ENCODE measurements at regions not wholly inside any gene's neighbourhood (a gene's known extent, or its start where the extent isn't known, plus 50 kb on each side); places are given as distances from the start of the nearest gene placed in this dataset.

DNA sequence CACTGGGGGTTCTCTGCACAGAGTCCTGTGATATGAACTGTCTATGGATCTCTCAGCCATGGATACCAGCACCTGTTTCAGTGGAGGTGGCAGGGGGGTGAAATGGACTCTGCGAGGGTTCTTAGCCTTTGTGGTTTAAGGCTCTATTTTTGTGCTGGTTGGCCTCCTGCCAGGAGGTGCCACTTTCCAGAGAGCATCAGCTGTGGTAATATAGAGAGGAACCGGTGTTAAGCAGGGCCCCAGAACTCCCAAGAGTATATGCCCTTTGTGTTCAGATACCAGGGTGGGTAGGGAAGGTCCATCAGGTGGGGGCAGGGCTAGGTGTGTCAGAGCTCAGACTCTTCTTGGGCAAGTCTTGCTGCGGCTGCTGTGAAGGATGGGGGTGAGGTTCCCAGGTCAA is 330.0 kb upstream of the PLD5 start:
- TF ChIP-seq TAF1 (IDR thresholded peaks at IDR 0.05; ENCODE audit: borderline replicate concordance, low read depth, low read length), result no peak
- no peak for TF ChIP-seq CBX5 (IDR thresholded peaks at IDR 0.05; ENCODE audit: low read depth)
- TF ChIP-seq, protein P1, sequence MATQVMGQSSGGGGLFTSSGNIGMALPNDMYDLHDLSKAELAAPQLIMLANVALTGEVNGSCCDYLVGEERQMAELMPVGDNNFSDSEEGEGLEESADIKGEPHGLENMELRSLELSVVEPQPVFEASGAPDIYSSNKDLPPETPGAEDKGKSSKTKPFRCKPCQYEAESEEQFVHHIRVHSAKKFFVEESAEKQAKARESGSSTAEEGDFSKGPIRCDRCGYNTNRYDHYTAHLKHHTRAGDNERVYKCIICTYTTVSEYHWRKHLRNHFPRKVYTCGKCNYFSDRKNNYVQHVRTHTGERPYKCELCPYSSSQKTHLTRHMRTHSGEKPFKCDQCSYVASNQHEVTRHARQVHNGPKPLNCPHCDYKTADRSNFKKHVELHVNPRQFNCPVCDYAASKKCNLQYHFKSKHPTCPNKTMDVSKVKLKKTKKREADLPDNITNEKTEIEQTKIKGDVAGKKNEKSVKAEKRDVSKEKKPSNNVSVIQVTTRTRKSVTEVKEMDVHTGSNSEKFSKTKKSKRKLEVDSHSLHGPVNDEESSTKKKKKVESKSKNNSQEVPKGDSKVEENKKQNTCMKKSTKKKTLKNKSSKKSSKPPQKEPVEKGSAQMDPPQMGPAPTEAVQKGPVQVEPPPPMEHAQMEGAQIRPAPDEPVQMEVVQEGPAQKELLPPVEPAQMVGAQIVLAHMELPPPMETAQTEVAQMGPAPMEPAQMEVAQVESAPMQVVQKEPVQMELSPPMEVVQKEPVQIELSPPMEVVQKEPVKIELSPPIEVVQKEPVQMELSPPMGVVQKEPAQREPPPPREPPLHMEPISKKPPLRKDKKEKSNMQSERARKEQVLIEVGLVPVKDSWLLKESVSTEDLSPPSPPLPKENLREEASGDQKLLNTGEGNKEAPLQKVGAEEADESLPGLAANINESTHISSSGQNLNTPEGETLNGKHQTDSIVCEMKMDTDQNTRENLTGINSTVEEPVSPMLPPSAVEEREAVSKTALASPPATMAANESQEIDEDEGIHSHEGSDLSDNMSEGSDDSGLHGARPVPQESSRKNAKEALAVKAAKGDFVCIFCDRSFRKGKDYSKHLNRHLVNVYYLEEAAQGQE (IDR thresholded peaks at IDR 0.05; ENCODE audit: low read depth, low read length), result no peak
- no peak for TF ChIP-seq RFX5 (IDR thresholded peaks at IDR 0.05; ENCODE audit: low read depth, low read length)
- TF ChIP-seq, protein P2, sequence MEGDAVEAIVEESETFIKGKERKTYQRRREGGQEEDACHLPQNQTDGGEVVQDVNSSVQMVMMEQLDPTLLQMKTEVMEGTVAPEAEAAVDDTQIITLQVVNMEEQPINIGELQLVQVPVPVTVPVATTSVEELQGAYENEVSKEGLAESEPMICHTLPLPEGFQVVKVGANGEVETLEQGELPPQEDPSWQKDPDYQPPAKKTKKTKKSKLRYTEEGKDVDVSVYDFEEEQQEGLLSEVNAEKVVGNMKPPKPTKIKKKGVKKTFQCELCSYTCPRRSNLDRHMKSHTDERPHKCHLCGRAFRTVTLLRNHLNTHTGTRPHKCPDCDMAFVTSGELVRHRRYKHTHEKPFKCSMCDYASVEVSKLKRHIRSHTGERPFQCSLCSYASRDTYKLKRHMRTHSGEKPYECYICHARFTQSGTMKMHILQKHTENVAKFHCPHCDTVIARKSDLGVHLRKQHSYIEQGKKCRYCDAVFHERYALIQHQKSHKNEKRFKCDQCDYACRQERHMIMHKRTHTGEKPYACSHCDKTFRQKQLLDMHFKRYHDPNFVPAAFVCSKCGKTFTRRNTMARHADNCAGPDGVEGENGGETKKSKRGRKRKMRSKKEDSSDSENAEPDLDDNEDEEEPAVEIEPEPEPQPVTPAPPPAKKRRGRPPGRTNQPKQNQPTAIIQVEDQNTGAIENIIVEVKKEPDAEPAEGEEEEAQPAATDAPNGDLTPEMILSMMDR (IDR thresholded peaks at IDR 0.05 in 2 of 3, conservative IDR thresholded peaks at IDR 0.05 in 1 of 3; ENCODE audit: control insufficient read depth in 2 of 3, extremely low read depth in 1 of 3, insufficient read depth in 1 of 3, low read depth in 3 of 3, low read length in 3 of 3), result no peak
- TF ChIP-seq GABPA (IDR thresholded peaks at IDR 0.05; ENCODE audit: low read depth), result no peak
- TF ChIP-seq CREB1 (IDR thresholded peaks at IDR 0.05; ENCODE audit: low read depth), result no peak

Measured in GM12878 (cell line).